Epithelial cell of prostate (primary cell): ENCODE measurements at regions not wholly inside any gene's neighbourhood (a gene's known extent, or its start where the extent isn't known, plus 50 kb on each side); places are given as distances from the start of the nearest gene placed in this dataset.
"Not testable (repeated sequence)": the region's sequence is repeated elsewhere in the genome, so short reads cannot be mapped to it uniquely, and the experiment has no call there.

Experiments
- DNase-seq: peaks from one replicate; pipeline ENCODE4 v3.0.0-alpha.2; 2011; ENCODE audit warnings: low read depth, low spot score
- H3K27ac ChIP-seq: fragments of 450-650 bp; 2 replicates; pipeline ENCODE4 v1.5.1; 2017; ENCODE audit warnings: mild to moderate bottlenecking

- H3K27ac ChIP-seq: no peak overlapping the region
- DNase-seq: no peak
Observed at GRCh38 chr3:162558016-162558415, 1061.4 kb downstream of the OTOL1 start.

DNA sequence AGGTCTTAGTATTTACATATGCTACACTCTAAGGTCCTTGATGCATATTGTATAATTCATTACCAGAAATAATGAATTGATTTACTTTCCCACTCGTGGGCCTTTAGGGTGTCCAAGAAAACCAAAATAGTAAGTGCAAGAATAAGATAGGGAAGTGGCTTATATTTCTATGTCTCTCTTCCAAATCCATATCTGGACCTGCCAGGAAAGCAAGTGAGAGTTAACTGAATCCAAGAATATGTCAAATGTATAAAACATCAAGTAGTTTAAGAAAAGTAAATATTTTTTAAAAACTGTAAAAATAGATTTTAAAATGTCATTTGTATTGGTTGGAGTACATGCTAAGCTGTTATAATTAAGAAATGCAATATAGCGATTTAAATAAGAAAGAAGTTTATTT, 1072.1 kb downstream of the OTOL1 start:
- DNase-seq: no peak
- H3K27ac ChIP-seq: no peak overlapping the region

DNA sequence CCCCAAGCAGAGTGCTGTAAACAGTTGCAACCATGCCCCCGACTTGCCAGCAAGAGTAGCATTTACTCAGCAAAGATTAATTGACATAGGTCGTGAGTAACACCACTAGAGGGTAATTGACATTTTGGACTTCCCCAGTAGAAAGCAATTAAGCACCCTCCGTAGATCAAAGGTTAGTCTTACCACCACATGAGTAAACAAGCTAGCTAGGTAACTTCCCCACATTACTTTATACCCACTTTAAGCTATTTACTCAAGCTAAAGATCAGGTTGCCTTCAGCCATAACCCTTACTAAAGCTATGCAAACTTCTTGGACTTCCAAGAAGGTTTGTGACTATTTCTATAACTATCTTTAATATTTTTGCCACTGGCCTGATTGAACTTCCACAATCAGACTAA, 1072.7 kb downstream of the OTOL1 start:
- no peak for DNase-seq
- H3K27ac ChIP-seq: no peak overlapping the region

- DNase-seq: no peak
- H3K27ac ChIP-seq: no peak overlapping the region
Observed at GRCh38 chr3:162584986-162585385, 1088.4 kb downstream of the OTOL1 start.

DNA sequence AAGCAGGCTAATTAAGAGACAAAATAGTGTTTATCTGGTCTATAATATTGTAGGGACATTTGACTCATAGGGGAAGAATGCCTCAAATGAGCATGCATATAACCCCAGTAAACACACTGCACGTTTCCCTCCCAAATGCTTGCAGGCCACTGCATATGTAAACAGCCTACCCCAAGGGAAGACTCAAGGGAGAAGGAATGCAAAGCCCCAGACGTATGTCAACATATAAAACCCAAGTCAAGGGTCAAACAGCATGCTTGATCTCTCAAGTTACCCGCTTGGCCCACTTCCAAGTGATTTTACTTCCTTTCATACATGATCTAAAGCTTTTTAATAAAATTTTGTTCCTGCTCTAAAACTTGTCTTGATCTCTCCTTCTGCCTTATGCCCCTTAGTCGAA, 1090.0 kb downstream of the OTOL1 start:
- no peak overlapping the region for H3K27ac ChIP-seq
- DNase-seq: no peak

DNA sequence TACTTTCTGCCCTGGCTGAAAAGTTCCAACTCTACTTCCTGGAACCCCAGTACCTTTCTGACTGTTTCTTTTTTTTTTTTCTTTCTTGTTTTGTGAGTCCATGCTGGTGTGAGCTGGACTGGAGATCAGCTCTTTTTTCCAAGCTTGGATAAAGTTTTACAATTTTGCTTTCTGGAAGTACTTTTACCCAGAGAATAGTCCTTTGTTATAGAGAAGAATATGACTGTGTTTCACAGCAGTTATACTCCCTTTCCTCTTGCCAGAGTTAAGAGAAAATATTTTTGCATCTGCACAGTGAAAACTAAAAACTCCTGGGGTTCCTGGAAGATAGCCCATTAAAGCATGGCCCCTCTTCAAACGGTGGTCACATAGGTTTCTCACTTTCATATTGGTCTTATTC, 1100.6 kb downstream of the OTOL1 start:
- no peak overlapping the region for H3K27ac ChIP-seq
- DNase-seq: no peak

DNA sequence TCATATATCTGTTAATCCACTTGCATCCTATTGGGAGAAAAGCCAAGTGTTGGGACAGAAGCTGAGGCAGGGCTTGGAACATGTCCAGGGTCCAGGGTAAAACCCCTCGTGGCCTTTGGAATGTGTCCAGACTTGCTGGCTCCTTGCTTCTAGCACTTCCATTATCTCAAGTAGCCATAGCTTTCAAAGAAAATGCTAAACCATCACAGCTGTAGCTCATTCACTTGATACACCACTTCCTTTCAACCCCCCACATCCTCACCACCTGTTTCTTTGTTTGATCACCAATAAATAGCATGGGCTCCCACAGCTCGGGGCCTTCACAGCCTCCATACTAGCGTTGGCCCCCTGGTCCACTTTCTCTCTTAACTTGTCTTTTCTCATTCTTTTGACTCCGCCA, 1101.9 kb downstream of the OTOL1 start:
- DNase-seq, H3K27ac ChIP-seq: not testable (repeated sequence)

- not testable (repeated sequence) for DNase-seq, H3K27ac ChIP-seq
Observed at GRCh38 chr3:162599742-162600141, 1103.1 kb downstream of the OTOL1 start.

GRCh38 chr3:162601101-162601670, 1104.6 kb downstream of the OTOL1 start:
- no peak for DNase-seq
- no peak overlapping the region for H3K27ac ChIP-seq

DNA sequence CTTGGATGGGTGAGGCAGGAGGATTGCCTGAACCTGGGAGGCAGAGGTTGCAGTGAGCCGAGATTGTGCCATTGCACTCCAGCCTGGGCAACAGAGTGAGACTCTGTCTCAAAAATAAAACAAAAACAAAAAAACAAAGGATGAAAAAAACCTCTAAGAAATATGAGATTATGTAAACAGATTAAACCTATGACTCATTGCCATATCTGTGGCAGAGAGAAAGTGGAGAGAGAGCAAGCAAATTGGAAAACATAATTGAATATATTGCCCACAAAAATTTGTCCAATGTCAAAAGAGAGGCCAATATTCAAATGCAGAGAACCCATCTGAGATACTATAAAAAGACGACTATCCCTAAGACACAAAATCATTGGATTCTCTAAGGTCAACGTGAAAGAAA, 1106.0 kb downstream of the OTOL1 start:
- H3K27ac ChIP-seq: no peak overlapping the region
- DNase-seq: no peak

DNA sequence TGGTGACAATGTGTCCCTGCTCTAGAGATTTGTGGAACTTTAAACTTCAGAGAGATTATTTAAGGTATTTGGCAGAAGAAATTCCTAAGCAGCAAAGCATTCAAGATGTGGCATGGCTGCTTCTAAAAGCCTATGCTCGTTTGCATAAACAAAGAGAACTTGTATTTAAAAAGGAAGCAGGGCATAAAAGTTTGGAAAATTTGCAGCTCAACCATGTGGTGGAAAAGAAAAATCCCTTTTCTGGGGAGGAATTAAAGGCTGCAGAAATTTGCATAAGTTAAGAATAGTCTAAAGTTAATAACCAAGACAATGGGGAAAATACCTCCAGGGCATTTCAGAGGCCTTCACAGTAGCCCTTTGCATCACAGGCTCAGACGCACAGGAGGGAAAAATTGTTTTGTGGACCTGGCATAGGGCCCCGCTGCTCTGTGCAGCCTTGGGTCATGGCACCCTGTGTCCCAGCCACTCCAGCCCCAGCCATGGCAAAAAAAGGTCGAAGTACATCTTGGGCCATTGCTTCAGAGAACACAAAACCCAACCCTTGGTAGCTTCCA, 1109.1 kb downstream of the OTOL1 start:
- no peak overlapping the region for H3K27ac ChIP-seq
- DNase-seq: no peak

DNA sequence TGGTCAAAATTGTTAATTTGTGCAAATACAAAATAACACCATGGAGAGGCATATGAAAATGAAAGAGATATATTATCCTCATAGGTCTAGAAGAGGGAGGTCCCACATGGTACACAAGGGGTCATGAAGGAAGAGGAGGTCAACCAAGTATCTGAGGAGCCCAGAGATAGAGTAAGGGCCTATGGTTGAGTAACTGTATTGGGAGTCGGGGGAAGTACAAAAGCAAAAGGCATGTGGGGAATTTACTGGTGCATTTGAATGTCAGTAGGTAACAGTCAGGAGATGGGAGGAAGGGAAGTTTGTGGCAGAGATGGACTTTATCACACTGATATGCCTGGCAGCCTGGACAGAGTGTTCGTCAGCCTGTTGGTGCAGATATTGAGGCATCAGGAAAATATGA, 1113.7 kb downstream of the OTOL1 start:
- H3K27ac ChIP-seq: no peak overlapping the region
- no peak for DNase-seq

DNA sequence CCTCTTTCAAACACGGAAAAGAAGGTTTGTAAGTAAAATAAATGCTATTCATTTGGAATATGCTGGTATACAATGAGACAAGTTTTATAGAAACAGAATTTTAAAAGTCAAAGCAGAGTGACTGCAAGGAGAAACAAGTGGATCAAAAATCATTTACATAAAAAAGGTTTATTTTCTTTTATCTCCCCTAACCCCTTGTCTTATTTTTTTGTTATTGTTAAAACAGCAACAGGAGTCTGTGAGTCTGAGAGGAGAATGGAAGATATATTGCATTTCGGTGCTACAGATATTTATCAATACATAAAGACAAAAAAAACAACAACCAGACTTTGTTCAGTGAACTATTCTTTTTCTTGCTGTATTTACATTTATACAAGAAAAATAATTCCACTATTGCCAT, 1116.4 kb downstream of the OTOL1 start:
- no peak overlapping the region for H3K27ac ChIP-seq
- no peak for DNase-seq

DNA sequence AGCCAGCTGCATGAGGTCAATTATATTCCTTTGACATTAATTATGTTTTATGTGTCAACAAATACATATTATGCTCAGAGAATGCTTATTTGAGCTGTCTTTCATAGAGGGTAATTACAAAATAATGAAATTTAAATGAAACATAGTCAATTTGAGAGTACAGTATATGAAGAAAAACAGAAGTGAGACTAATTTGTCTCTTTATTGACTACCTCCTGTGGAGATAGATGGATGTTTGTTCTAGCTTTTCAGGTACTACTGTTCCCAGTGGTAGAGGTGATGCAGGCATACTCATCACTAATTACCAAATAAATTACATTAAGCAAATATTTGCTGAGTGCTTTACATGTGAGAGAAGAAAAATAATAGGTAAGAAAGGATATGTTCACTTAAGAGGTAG, 1129.6 kb downstream of the OTOL1 start:
- no peak for DNase-seq
- no peak overlapping the region for H3K27ac ChIP-seq

- DNase-seq: no peak
- H3K27ac ChIP-seq: no peak overlapping the region
Observed at GRCh38 chr3:162628531-162628930, 1131.9 kb downstream of the OTOL1 start.

DNA sequence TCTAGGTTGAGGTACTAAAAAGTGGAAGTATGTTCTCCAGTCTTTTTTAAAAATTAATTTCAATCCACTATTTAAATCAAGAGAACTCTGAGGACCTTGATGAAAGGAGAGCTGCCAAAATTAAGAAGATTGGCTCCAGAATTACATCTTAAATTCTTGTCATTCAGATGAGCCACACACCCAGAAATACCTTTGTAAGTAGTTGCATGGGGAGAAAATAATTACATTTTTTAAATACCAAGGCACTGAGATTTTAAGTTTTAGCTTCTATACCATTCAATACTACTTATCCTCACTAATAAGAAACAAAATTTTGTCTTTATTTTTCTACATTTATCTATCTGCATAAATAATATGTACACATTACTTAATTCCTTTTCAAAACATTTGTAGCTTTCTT, 1132.8 kb downstream of the OTOL1 start:
- no peak for DNase-seq
- H3K27ac ChIP-seq: no peak overlapping the region

DNA sequence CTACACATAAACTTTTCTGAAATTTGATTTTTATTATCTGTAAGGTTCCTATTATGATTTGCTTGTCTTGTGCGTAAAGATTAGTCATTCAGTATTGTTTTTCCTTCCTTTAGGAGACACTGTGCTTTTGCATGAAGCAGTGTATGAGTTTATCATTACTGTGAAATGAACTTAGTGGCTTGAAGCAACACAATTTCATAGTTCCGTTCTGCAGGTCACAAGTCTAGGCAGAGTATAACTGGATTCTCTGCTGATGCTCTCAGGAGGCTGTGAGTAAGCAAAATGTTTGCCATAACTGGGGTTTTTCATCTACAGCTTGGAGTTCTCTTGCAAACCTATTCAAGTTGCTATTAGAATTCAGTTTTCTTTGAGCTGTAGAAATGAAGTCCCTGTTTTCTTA, 1136.1 kb downstream of the OTOL1 start:
- no peak for DNase-seq
- no peak overlapping the region for H3K27ac ChIP-seq

DNA sequence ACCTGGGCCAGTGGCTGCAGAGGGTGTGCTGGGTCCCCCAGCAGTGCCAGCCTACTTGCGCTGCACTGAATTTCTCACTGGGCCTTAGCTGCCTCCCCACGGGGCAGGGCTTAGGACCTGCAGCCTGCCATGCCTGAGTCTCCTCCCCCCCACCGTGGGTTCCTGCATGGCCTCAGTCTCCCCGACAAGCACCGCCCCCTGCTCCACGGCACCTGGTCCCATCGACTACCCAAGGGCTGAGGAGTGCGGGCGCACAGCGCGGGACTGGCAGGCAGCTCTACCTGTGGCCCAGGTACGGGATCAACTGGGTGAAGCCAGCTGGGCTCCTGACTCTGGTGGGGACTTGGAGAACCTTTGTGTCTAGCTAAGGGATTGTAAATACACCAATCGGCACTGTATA, 1143.6 kb downstream of the OTOL1 start:
- H3K27ac ChIP-seq: not testable (repeated sequence)

GRCh38 chr3:162641317-162641716, 1144.7 kb downstream of the OTOL1 start:
- no peak for DNase-seq

More for the DNA sequence above, 1143.6 kb downstream of the OTOL1 start:
- not testable (repeated sequence) for DNase-seq

DNA sequence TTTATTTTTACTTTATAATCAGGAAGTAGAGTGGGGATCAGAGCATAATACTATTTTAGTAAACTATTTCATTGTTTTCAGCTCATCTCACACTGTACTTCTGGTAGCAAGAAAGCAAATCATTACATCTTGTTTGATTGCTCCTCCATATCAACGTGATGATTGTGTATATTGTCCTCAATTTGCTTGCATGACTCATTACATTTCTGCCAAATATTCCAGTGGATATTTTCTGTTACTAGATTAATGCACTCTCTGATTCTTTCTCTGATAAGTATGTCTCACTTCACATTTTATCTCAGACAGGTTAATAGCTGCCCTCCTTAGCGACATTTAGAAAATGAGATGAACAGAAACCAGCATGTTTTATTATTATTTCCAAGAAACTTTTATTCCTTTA, 1145.3 kb downstream of the OTOL1 start:
- no peak for DNase-seq
- H3K27ac ChIP-seq: no peak overlapping the region

More at GRCh38 chr3:162641317-162641716, 1144.7 kb downstream of the OTOL1 start:
- no peak overlapping the region for H3K27ac ChIP-seq

DNA sequence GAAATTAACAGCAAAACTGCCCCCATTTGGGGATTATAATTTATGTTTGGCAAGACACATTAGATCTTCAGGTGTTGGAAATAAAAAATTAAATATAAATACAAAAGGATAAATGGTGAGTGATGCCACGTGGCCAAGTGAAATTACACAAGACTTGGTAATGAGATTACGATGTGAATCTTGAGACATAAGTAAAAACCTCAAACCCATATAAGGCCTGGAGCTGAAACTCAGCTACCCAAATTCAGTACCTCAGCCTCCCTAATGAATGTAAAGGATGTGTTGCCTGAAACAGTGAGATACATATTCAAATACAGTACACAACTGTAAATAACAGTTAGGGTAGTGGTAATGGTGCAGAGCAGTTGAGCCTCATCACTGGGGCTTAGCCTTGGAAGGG, 1146.6 kb downstream of the OTOL1 start:
- no peak for DNase-seq
- H3K27ac ChIP-seq: no peak overlapping the region

DNA sequence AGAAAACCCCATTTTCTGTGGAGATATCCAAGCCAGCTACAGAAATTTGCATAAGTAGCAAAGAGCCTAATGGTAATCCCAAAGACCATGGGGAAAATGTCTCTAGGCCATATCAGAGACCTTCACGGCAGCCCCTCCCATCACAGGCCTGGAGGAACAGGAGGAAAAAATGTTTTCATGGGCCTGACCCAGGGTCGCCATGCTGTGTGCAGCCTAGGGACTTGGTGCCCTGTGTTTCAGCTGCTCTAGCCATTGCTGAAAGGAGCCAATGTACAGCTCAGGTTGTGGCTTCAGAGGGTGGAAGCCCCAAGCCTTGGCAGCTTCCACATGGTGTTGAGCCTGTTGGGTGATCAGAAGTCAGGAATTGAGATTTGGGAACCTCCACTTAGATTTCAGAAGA, 1150.7 kb downstream of the OTOL1 start:
- no peak for DNase-seq

GRCh38 chr3:162658003-162658402, 1161.4 kb downstream of the OTOL1 start:
- no peak for DNase-seq
- H3K27ac ChIP-seq: no peak overlapping the region

More for the DNA sequence above, 1150.7 kb downstream of the OTOL1 start:
- H3K27ac ChIP-seq: no peak overlapping the region
